GM23338 (cell line): ENCODE measurements at regions not wholly inside any gene's neighbourhood (a gene's known extent, or its start where the extent isn't known, plus 50 kb on each side); places are given as distances from the start of the nearest gene placed in this dataset.

Experiments
- CTCF ChIP-seq, 2 experiments: fragments of 200-600 bp in 1 of 2; sonication (generic) in 1 of 2; conservative IDR thresholded peaks; 2 replicates each; pipeline versions ENCODE4 v1.5.1 to v1.6.1; 2016 to 2017; ENCODE audit warnings: antibody characterized with exemption in 2 of 2, low read depth in 2 of 2, mild to moderate bottlenecking in 2 of 2, moderate library complexity in 1 of 2
- EZH2 ChIP-seq: fragments of 200-600 bp; sonication (generic); IDR thresholded peaks from one replicate; pipeline ENCODE4 v1.8.0; 2017; ENCODE audit warnings: antibody characterized with exemption, mild to moderate bottlenecking, low read depth; ENCODE audit not compliant: unreplicated experiment
- POLR2AphosphoS5 ChIP-seq: IDR thresholded peaks from 2 replicates; pipeline ENCODE4 v1.6.1; 2016; ENCODE audit warnings: antibody characterized with exemption, low read depth

DNA sequence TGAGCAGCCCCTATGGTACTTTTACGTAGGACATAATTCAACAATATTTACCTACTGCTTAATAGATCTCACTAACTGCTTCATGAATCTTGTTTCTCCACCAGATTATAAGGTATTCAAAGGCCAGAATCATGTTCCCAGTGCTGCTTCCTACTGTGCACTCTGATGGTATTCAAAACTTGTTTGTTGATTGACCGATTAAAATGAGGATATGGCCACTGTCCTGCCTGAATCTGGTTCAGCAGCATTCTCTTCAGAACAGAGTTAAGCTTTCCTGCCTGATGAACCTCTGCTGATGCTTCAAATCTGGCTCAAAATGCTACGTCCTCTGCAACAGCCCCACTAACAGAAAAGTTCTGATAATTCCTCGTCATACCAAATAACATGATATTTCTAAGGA is 150.7 kb upstream of the ZNF462 start:
- TF ChIP-seq CTCF (conservative IDR thresholded peaks at IDR 0.05; ENCODE audit: low read depth in 2 of 2) = no peak
- TF ChIP-seq POLR2AphosphoS5 = no peak
- no peak for TF ChIP-seq EZH2
